GM23248 (cell line): ENCODE measurements at regions not wholly inside any gene's neighbourhood (a gene's known extent, or its start where the extent isn't known, plus 50 kb on each side); places are given as distances from the start of the nearest gene placed in this dataset.

Experiments used
- EZH2 ChIP-seq: fragments of 200-600 bp; sonication (generic); IDR thresholded peaks from 2 replicates; pipeline ENCODE4 v1.6.1; 2018; ENCODE audit warnings: antibody characterized with exemption, mild to moderate bottlenecking; ENCODE audit not compliant: insufficient read depth, poor library complexity, severe bottlenecking
- EZH2phosphoT487 ChIP-seq: fragments of 200-600 bp; sonication (generic); IDR thresholded peaks from 2 replicates; pipeline ENCODE4 v1.6.1; 2018; ENCODE audit warnings: antibody characterized with exemption, moderate library complexity, mild to moderate bottlenecking, low read depth; ENCODE audit not compliant: insufficient read depth

DNA sequence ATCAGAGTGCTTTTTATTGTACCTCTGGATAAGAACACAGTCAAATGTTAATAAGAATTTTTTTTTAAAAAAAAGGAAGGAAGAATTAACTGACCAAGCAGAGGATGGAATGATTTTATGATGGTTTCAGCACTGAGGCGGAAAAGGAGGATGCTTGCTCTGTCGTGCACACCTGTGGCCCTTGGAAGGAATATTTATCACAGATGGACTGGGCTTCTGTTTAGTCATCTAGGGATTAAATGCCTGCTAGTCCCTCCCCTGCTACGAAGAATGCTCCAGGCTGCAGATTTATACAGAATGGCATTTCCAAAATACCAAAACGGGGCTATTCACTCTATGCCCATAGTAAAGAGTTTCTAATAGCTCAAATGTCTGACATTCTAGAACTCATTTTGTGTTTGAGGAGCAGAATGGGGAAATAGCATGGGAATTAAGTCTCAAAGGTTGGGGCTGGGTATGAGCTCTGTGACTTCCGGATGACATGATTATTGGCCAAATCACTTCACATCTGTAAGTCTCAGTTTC is 92.8 kb upstream of the BCL6 start:
- TF ChIP-seq EZH2phosphoT487 (no peak), EZH2 (no peak)
